Prostate gland (tissue), 2 donors: ENCODE measurements at regions not wholly inside any gene's neighbourhood (a gene's known extent, or its start where the extent isn't known, plus 50 kb on each side); places are given as distances from the start of the nearest gene placed in this dataset.

Experiments used
- CTCF ChIP-seq, 4 experiments: fragments of 200-600 bp in 2 of 4; fragments of 450-650 bp in 2 of 4; sonication (generic) in 2 of 4; IDR thresholded peaks; 1 replicate in 3 of 4; 2 replicates in 1 of 4; pipeline ENCODE4 v1.5.1; 2016 to 2019; ENCODE audit warnings: antibody characterized with exemption in 4 of 4, mild to moderate bottlenecking in 2 of 4, moderate library complexity in 2 of 4
- POLR2A ChIP-seq: fragments of 450-650 bp; IDR thresholded peaks from one replicate; pipeline ENCODE4 v1.6.1; 2016; ENCODE audit warnings: antibody characterized with exemption, mild to moderate bottlenecking
- POLR2AphosphoS5 ChIP-seq: sonication (generic); formaldehyde crosslinking; IDR thresholded peaks from one replicate; pipeline ENCODE4 v1.6.1; 2017; ENCODE audit warnings: antibody characterized with exemption

- no peak for TF ChIP-seq CTCF (IDR thresholded peaks at IDR 0.05)
- no peak for TF ChIP-seq POLR2A
- TF ChIP-seq POLR2AphosphoS5: peak; percentile 24
These were observed 305.9 kb upstream of the TMEFF2 start for GRCh38 chr2:192500550-192501200.
